D341Med (cell line): ENCODE measurements at regions not wholly inside any gene's neighbourhood (a gene's known extent, or its start where the extent isn't known, plus 50 kb on each side); places are given as distances from the start of the nearest gene placed in this dataset.

Experiments used
- DNase-seq: peaks from one replicate; pipeline ENCODE4 v3.0.0; 2012; ENCODE audit warnings: low spot score

DNA sequence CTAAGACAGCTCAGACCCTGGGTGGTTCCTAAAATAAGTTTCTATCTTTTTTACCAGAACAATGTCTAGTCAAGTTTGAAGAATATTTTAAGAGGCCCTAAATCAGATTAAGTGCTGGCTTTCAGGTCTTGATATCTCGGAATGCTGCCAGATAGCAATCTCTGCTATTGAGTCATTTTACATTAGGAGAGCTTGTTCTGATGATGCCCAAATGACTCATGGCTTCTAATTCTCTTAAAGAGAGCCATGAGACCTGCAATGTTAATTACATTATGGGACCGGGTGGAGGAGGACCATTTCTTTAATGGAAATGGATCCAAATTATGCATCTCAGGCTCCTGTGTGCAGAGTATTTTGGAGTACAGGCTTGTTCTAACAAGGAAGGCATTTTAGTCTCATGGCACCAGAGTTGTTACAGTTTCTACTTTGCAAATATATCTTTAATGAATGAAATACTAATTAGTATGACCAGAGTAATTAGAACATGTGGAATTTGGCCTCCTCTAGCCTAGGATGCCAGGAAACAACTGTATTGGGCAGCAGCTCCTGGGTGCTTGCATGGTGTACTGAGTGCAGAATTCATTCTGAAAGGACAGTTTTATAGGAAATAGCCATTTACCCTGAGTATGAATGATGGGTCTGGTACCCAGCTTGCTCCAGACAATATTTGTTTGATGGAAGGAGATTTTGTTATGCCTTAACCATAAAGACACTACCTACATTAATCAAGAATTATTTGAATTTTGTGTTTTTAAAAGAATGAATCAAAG lies 94.0 kb upstream of the SULT1C3 start:
- no peak for DNase-seq

DNA sequence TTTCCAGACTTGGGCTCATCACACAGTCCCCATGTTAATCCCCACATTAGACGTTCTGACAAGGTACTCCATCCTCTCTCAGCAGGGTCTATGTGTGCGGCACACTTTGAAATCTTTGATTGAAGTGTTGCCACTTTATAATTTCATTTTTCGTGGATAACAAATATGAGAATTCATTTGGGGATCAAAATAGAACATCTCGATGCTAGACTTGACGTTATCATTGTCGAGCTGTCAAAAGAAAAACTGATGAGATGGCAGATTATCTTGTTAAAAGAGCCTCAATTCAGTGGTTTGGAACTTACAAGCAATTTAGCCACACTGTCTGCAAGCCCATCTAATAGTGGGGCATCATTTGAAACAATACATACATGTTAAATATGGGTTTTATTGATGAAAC lies 91.2 kb upstream of the SULT1C3 start:
- DNase-seq = no peak

DNA sequence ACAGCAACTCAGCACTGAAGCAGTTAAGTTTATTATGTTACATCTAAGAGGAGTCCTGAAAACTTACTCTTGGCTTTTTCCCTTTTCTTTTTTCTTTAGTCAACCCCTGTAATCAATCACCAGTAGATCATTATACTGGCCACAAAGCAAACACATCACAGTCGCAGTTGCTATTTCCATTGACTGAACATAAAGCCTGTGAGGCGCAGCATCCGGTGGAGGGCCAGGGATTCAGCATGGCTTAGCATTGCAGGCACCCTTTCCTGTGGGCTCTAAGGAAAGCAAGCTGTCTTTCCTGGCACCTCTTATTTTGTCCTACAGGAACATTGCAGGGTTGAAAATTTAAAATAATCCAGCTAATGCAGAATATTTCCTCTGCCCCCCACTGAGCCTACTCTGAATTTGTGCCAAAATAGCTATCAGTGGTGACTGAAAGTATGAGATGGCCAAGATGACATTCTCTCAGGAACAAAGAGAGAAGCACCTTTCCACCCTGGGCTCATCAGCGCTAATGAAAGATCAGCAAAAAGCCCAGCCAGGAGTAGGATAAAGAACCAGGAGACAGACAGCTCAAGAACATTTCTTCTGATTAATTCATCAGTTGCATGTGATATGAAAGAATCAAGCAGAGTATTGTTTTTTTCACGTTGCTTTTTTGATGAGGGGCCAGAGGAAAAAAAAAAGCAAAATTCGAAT lies 85.3 kb upstream of the SULT1C3 start:
- no peak for DNase-seq

GRCh38 chr2:108161298-108161697 lies 78.5 kb upstream of the SULT1C3 start:
- no peak for DNase-seq

DNA sequence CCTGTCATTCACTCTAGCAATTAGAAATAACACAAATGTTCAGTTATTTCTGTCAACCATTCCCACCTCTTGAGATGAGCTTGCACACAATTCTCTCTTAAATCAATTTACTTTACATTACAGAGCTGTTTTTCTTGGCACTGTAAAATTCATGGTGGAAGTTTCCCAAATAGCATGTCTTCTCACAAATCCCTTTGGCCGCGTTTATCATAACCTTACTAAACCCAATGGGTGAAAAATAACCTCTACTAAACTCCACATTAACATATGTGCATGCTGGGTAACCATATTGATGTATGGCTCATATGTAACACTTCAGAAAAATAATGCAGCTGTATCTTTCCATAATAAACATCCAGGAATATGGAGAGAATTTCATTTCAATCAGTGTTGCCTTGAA lies 75.5 kb upstream of the SULT1C3 start:
- DNase-seq = no peak

DNA sequence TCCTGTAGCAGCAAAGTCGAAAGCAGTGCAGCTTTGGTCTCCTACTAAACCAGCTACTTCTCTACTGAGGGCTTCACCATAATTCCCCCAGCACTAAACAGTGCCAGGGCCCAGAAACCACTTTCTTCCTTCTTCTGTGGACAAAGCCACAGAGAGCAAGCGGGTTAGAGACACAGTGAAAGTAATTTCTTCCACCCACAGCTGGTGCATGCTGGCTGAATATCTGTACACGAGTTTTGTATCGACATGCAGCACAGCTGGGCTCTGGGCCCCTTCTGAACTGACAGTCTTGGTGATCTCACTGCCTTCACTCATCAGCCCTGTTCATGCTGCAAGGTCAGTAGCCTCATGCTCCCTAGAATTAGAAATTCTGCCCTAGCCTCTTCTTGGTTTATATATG lies 74.0 kb upstream of the SULT1C3 start:
- no peak for DNase-seq

GRCh38 chr2:108167699-108168098 lies 72.1 kb upstream of the SULT1C3 start:
- DNase-seq = no peak

- DNase-seq = peak; percentile 15
These were observed 69.7 kb upstream of the SULT1C3 start for GRCh38 chr2:108169982-108170625.

- DNase-seq = no peak
These were observed 68.1 kb upstream of the SULT1C3 start for GRCh38 chr2:108171657-108172056.

DNA sequence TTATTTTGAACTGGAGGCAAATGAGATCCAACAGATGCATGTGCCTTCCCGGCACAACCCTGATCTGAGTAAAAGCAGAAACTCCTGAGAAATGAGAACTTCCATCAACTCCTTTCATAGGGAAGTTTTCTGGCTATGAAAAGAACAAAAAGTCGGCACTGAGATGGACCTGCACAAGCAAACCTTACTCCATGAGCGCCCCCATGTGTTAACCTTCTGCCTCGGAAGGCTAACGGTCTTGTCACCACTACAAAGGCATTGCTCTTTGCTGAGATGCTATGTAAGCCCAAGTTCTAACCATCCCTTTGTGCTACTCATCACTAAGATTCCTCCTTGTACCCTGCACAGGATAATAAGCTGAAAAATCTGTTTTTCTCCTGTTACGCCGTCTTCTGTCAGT lies 57.3 kb upstream of the SULT1C3 start:
- peak; percentile 39 for DNase-seq

- DNase-seq = peak; percentile 40
These were observed 55.3 kb upstream of the SULT1C3 start for GRCh38 chr2:108184419-108184818.

- DNase-seq = no peak
These were observed 50.5 kb upstream of the SULT1C3 start for GRCh38 chr2:108189316-108189715.
